Endothelial cell of umbilical vein (primary cell): ENCODE measurements at regions not wholly inside any gene's neighbourhood (a gene's known extent, or its start where the extent isn't known, plus 50 kb on each side); places are given as distances from the start of the nearest gene placed in this dataset.

Source experiments
- BruUV-seq: library from RNA; stranded (reverse); fragments of 400-500 nt; replicated peaks from 2 replicates; lab custom pipeline; 2021; lab: Mats Ljungman, UMichigan
- CTCF ChIA-PET: fragments of 300-600, 350-600 bp; sonication (Branson Sonifier 250); formaldehyde crosslinking; loops from one replicate; lab custom pipeline; 2021; ENCODE audit warnings: antibody characterized with exemption, inconsistent platforms; lab: Charles Lee
- POLR2A ChIA-PET: fragments of 300-600, 350-600 bp; sonication (Branson Sonifier 250); formaldehyde crosslinking; loops from one replicate; lab custom pipeline; 2021; ENCODE audit warnings: antibody characterized with exemption, inconsistent platforms; lab: Charles Lee
- DNase-seq: peaks from one replicate; pipeline ENCODE4 v3.0.0-alpha.2; 2011; ENCODE audit warnings: low read depth, low spot score
- FAIRE-seq: peaks from 2 replicates; lab custom pipeline; 2011; peaks lifted over from hg19 to GRCh38; lab: Jason Lieb, UNC
- H2AFZ ChIP-seq: 2 replicates; pipeline ENCODE4 v1.6.0; 2012; ENCODE audit warnings: low read depth, low read length, control low read depth, inconsistent platforms
- H3K27ac ChIP-seq: 2 replicates; pipeline ENCODE4 v1.5.1; 2011; ENCODE audit warnings: low read depth, mild to moderate bottlenecking, control low read depth, low read length, moderate library complexity; ENCODE audit not compliant: insufficient read depth
- H3K27me3 ChIP-seq, 2 experiments: 2 replicates each; pipeline versions ENCODE4 v1.6.0 to v1.6.1; 2011; ENCODE audit warnings: low read length in 2 of 2, mixed read lengths in 1 of 2; ENCODE audit not compliant: control insufficient read depth in 2 of 2, insufficient read depth in 2 of 2
- H3K36me3 ChIP-seq, 2 experiments: 2 replicates in 1 of 2; 3 replicates in 1 of 2; pipeline ENCODE4 v1.5.1; 2011; ENCODE audit warnings: low read length in 2 of 2, mild to moderate bottlenecking in 1 of 2, moderate library complexity in 1 of 2; ENCODE audit not compliant: control insufficient read depth in 2 of 2, insufficient read depth in 2 of 2; ENCODE audit errors: extremely low read depth in 1 of 2
- H3K4me1 ChIP-seq: 3 replicates; pipeline ENCODE4 v1.5.1; 2011; ENCODE audit warnings: mild to moderate bottlenecking, low read length; ENCODE audit not compliant: control insufficient read depth, insufficient read depth; ENCODE audit errors: extremely low read depth
- H3K4me2 ChIP-seq: 2 replicates; pipeline ENCODE4 v1.6.1; 2011; ENCODE audit warnings: low read length, control low read depth, mixed read lengths; ENCODE audit not compliant: insufficient read depth
- H3K4me3 ChIP-seq, 3 experiments: fragments of 200-600 bp in 1 of 3; sonication (generic), shearing (Covaris generic) in 1 of 3; replicated peaks in 1 of 3; 2 replicates each; pipeline ENCODE4 v1.5.1; 2011 to 2016; ENCODE audit warnings: control low read depth in 3 of 3, low read length in 3 of 3, mild to moderate bottlenecking in 2 of 3, inconsistent platforms in 1 of 3, low read depth in 1 of 3, moderate library complexity in 1 of 3; ENCODE audit not compliant: insufficient read depth in 1 of 3
- H3K79me2 ChIP-seq: 2 replicates; pipeline ENCODE4 v1.6.0; 2012; ENCODE audit warnings: low read length, inconsistent platforms; ENCODE audit not compliant: control insufficient read depth, insufficient read depth
- H3K9ac ChIP-seq: replicated peaks from 2 replicates; pipeline ENCODE3; 2011; ENCODE audit warnings: low read length, control low read depth; ENCODE audit not compliant: insufficient read depth; ENCODE audit errors: extremely low read depth
- H3K9me1 ChIP-seq: replicated peaks from 3 replicates; pipeline ENCODE4 v1.6.0; 2011; ENCODE audit warnings: mild to moderate bottlenecking, low read length; ENCODE audit not compliant: control insufficient read depth, insufficient read depth; ENCODE audit errors: extremely low read depth
- H3K9me3 ChIP-seq: replicated peaks from 2 replicates; pipeline ENCODE4 v1.5.1; 2012; ENCODE audit warnings: low read length, inconsistent platforms; ENCODE audit not compliant: control insufficient read depth, insufficient read depth
- H4K20me1 ChIP-seq: replicated peaks from 2 replicates; pipeline ENCODE3; 2011; ENCODE audit warnings: mild to moderate bottlenecking, low read length; ENCODE audit not compliant: control insufficient read depth, insufficient read depth; ENCODE audit errors: extremely low read depth
- CTCF ChIP-seq, 2 donors: IDR thresholded peaks; 1 replicate in 1 of 2; 2 replicates in 1 of 2; pipeline ENCODE4 v1.5.1; 2011; ENCODE audit warnings: low read length in 2 of 2, mild to moderate bottlenecking in 2 of 2, moderate library complexity in 2 of 2, control low read depth in 1 of 2, inconsistent platforms in 1 of 2, low read depth in 1 of 2; ENCODE audit not compliant: insufficient read depth in 1 of 2; ENCODE audit errors: extremely low read depth in 1 of 2
- EZH2 ChIP-seq: IDR thresholded peaks from 2 replicates; pipeline ENCODE4 v1.6.1; 2012; ENCODE audit warnings: borderline replicate concordance, low read depth, mild to moderate bottlenecking, moderate library complexity, low read length, inconsistent platforms; ENCODE audit not compliant: severe bottlenecking
- FOS ChIP-seq: IDR thresholded peaks from 2 replicates; pipeline ENCODE4 v1.6.1; 2011; ENCODE audit warnings: mild to moderate bottlenecking, low read length, moderate library complexity, borderline replicate concordance; ENCODE audit not compliant: insufficient read depth
- GATA2 ChIP-seq: IDR thresholded peaks from 2 replicates; pipeline ENCODE4 v1.7.0; 2011; ENCODE audit warnings: low read depth, mild to moderate bottlenecking, moderate library complexity, mixed read lengths, low read length; ENCODE audit not compliant: insufficient read length, insufficient read depth
- JUN ChIP-seq: IDR thresholded peaks from 2 replicates; pipeline ENCODE4 v1.6.1; 2011; ENCODE audit warnings: borderline replicate concordance, low read depth; ENCODE audit not compliant: insufficient read length, insufficient read depth
- MAX ChIP-seq: IDR thresholded peaks from 2 replicates; pipeline ENCODE4 v1.6.1; 2011; ENCODE audit not compliant: insufficient read depth, insufficient read length
- MYC ChIP-seq: IDR thresholded peaks from one replicate; pipeline ENCODE4 v1.6.1; 2011; ENCODE audit warnings: mild to moderate bottlenecking, low read depth, low read length
- POLR2A ChIP-seq: IDR thresholded peaks from 2 replicates; pipeline ENCODE4 v1.6.1; 2012; ENCODE audit warnings: low read depth, mild to moderate bottlenecking, control low read depth, low read length
- POLR2AphosphoS5 ChIP-seq: IDR thresholded peaks from 2 replicates; pipeline ENCODE4 v1.6.1; 2012; ENCODE audit warnings: low read depth, mild to moderate bottlenecking, control low read depth, low read length, moderate library complexity; ENCODE audit not compliant: insufficient read depth
- dilution Hi-C: fragments of 300-500 bp; cut with MboI; formaldehyde crosslinking; loops from one replicate; pipeline ENCODE4 v1.15.0; 2019; ENCODE audit warnings: low sequenced_read_pairs; ENCODE audit not compliant: extremely low pct_ligation_motif_present
- intact Hi-C: fragments of 100-400 bp; cut with micrococcal nuclease; formaldehyde crosslinking; loops from one replicate; pipeline ENCODE4 v1.10.0; 2022

- Histone ChIP-seq H3K27ac (no peak overlapping the region), H3K4me3 (no peak overlapping the region), H3K27me3 (no peaks in the 10 kb centered on the region), H3K4me1 (no peaks in the 10 kb centered on the region), H3K36me3 (no peaks in the 10 kb centered on the region), H3K4me2 (no peak overlapping the region), H3K79me2 (no peaks in the 10 kb centered on the region), H3K9ac (no peak overlapping the region), H3K9me3 (no peaks in the 10 kb centered on the region), H3K9me1 (no peaks in the 10 kb centered on the region), H2AFZ (no peak overlapping the region), H4K20me1 (no peaks in the 10 kb centered on the region)
- ChIA-PET CTCF (no interaction called here), POLR2A (no interaction called here)
- intact Hi-C loops (no loop called here), dilution Hi-C loops (no loop called here)
- BruUV-seq = no TSS peak
- TF ChIP-seq POLR2AphosphoS5 (no peak), EZH2 (no peak), FOS (no peak), JUN (no peak), CTCF (IDR thresholded peaks at IDR 0.05; ENCODE audit: extremely low read depth in 1 of 2, insufficient read depth in 1 of 2, low read depth in 1 of 2, low read length in 2 of 2) (no peak), MYC (no peak), GATA2 (no peak), POLR2A (no peak), MAX (no peak)
- FAIRE-seq (no peak), DNase-seq (no peak)
Measured at GRCh38 chr11:116167706-116168458, 604.9 kb downstream of the BUD13 start.
